BE2C (cell line): ENCODE measurements at regions not wholly inside any gene's neighbourhood (a gene's known extent, or its start where the extent isn't known, plus 50 kb on each side); places are given as distances from the start of the nearest gene placed in this dataset.

Source experiments
- DNase-seq: peaks from one replicate; pipeline ENCODE4 v3.0.0-alpha.2; 2020
- H3K27me3 ChIP-seq: fragments of 250-450 bp; sonication (Bioruptor Pico); 2 replicates; pipeline ENCODE4 v1.5.1; 2020; ENCODE audit warnings: mild to moderate bottlenecking
- H3K36me3 ChIP-seq: fragments of 250-450 bp; sonication (Bioruptor Pico); 2 replicates; pipeline ENCODE4 v1.5.1; 2020; ENCODE audit warnings: mild to moderate bottlenecking
- H3K4me1 ChIP-seq: fragments of 250-450 bp; sonication (Bioruptor Pico); 2 replicates; pipeline ENCODE4 v1.5.1; 2020
- H3K4me3 ChIP-seq: 2 replicates; pipeline ENCODE4 v1.5.1; 2011; ENCODE audit warnings: low read depth, low read length
- H3K9me3 ChIP-seq: fragments of 250-450 bp; sonication (Bioruptor Pico); 2 replicates; pipeline ENCODE4 v1.5.1; 2020
- TF ChIP-seq, protein P1 (sequence below): IDR thresholded peaks from 2 replicates; pipeline ENCODE4 v1.5.1; 2012; ENCODE audit warnings: mild to moderate bottlenecking, low read depth, low read length

GRCh38 chr4:75248770-75249407, 265.3 kb downstream of the RCHY1 start:
- TF ChIP-seq, protein P1, sequence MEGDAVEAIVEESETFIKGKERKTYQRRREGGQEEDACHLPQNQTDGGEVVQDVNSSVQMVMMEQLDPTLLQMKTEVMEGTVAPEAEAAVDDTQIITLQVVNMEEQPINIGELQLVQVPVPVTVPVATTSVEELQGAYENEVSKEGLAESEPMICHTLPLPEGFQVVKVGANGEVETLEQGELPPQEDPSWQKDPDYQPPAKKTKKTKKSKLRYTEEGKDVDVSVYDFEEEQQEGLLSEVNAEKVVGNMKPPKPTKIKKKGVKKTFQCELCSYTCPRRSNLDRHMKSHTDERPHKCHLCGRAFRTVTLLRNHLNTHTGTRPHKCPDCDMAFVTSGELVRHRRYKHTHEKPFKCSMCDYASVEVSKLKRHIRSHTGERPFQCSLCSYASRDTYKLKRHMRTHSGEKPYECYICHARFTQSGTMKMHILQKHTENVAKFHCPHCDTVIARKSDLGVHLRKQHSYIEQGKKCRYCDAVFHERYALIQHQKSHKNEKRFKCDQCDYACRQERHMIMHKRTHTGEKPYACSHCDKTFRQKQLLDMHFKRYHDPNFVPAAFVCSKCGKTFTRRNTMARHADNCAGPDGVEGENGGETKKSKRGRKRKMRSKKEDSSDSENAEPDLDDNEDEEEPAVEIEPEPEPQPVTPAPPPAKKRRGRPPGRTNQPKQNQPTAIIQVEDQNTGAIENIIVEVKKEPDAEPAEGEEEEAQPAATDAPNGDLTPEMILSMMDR, result no peak
- Histone ChIP-seq H3K36me3 (no peaks in the 10 kb centered on the region), H3K4me1 (no peaks in the 10 kb centered on the region), H3K9me3 (no peaks in the 10 kb centered on the region), H3K27me3 (peaks cover 5% of the 10 kb centered on the region), H3K4me3 (no peak overlapping the region)
- DNase-seq, result no peak

- Histone ChIP-seq H3K27me3 (no peaks in the 10 kb centered on the region; the same call in 1 of the 2 replicates), H3K4me3 (no peak overlapping the region), H3K36me3 (no peaks in the 10 kb centered on the region), H3K4me1 (no peaks in the 10 kb centered on the region), H3K9me3 (no peaks in the 10 kb centered on the region)
- no peak for DNase-seq
- TF ChIP-seq, protein P1, result no peak
Observed at GRCh38 chr4:75244325-75244724, 269.9 kb downstream of the RCHY1 start.

DNA sequence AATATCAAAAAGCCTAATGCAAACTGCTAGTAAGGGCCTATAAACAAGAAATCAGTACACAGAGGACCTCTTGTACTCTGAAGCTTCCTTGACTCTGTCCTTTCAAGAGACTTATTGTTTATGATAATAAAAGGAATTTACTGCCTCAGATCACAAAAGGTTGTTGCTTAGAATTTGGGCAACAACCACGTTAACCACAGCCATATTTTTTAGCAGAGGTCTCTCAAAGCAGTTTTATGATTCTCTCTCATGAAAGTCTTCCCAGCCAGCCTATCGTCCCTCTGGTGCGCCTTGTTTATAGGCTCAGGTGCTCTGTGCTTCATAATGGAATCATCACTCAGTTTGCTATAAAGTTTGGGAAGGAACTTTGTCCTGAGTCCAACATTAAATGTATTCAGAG, 270.6 kb downstream of the RCHY1 start:
- TF ChIP-seq, protein P1, result no peak
- Histone ChIP-seq H3K9me3 (no peaks in the 10 kb centered on the region), H3K27me3 (no peaks in the 10 kb centered on the region; the same call in 1 of the 2 replicates), H3K36me3 (no peaks in the 10 kb centered on the region), H3K4me3 (no peak overlapping the region), H3K4me1 (no peaks in the 10 kb centered on the region)
- DNase-seq, result no peak

DNA sequence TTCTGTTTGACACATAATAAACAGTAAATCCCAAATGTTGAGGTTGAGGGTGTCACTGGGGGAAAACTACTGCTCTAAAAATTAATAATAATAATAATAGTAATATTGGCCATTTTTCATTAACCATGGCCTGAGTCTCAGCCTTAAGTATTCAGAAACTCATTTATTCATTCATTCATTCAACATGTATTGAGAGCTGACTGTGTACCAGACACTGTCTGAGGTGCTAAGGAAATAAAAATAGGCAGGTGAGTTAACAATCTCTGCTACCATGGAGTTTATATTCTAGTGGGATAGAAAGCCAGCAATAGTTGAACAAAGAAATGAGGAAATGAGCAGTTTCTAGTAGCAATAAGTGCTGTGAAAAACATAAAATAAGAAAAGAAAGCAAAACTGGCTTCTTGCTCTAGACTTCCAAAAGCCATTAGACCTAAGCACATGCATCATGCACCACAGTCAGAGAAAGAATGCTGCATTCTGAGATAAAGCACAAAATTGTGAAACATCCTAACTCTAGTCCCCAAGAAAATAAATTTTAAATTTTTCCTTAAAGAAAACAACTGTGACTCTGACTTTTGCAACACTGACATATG, 278.7 kb downstream of the RCHY1 start:
- Histone ChIP-seq H3K9me3 (no peaks in the 10 kb centered on the region), H3K36me3 (no peaks in the 10 kb centered on the region), H3K4me3 (no peak overlapping the region), H3K27me3 (no peaks in the 10 kb centered on the region), H3K4me1 (no peaks in the 10 kb centered on the region)
- no peak for DNase-seq
- TF ChIP-seq, protein P1, result no peak

GRCh38 chr4:75232546-75232945, 281.7 kb downstream of the RCHY1 start:
- Histone ChIP-seq H3K27me3 (no peaks in the 10 kb centered on the region), H3K4me3 (no peak overlapping the region), H3K4me1 (no peaks in the 10 kb centered on the region), H3K36me3 (no peaks in the 10 kb centered on the region), H3K9me3 (no peaks in the 10 kb centered on the region)
- TF ChIP-seq, protein P1, result no peak
- DNase-seq, result no peak

- no peaks in the 10 kb centered on the region for H3K9me3 ChIP-seq
- no peaks in the 10 kb centered on the region for H3K27me3 ChIP-seq
- no peak overlapping the region for H3K4me3 ChIP-seq
- H3K4me1 ChIP-seq, result no peaks in the 10 kb centered on the region
- no peaks in the 10 kb centered on the region for H3K36me3 ChIP-seq
- TF ChIP-seq, protein P1, result no peak
- no peak for DNase-seq
Observed at GRCh38 chr4:75229806-75230570, 284.2 kb downstream of the RCHY1 start.
